Fibroblast of lung (primary cell): ENCODE measurements at regions not wholly inside any gene's neighbourhood (a gene's known extent, or its start where the extent isn't known, plus 50 kb on each side); places are given as distances from the start of the nearest gene placed in this dataset.
"Not testable (repeated sequence)": the region's sequence is repeated elsewhere in the genome, so short reads cannot be mapped to it uniquely, and the experiment has no call there.

Source experiments
- EZH2 ChIP-seq: IDR thresholded peaks from 2 replicates; pipeline ENCODE4 v1.5.1; 2012; ENCODE audit warnings: low read length, control low read depth, mild to moderate bottlenecking; ENCODE audit errors: missing control alignments
- TF ChIP-seq, protein P1 (sequence below), 2 donors: IDR thresholded peaks in 1 of 2; conservative IDR thresholded peaks in 1 of 2; 1 replicate in 1 of 2; 2 replicates in 1 of 2; pipeline ENCODE4 v1.5.1; 2011 to 2012; ENCODE audit warnings: low read length in 2 of 2, control low read depth in 1 of 2, inconsistent platforms in 1 of 2, low read depth in 1 of 2, mild to moderate bottlenecking in 1 of 2

- not testable (repeated sequence) for TF ChIP-seq EZH2
- TF ChIP-seq, protein P1, sequence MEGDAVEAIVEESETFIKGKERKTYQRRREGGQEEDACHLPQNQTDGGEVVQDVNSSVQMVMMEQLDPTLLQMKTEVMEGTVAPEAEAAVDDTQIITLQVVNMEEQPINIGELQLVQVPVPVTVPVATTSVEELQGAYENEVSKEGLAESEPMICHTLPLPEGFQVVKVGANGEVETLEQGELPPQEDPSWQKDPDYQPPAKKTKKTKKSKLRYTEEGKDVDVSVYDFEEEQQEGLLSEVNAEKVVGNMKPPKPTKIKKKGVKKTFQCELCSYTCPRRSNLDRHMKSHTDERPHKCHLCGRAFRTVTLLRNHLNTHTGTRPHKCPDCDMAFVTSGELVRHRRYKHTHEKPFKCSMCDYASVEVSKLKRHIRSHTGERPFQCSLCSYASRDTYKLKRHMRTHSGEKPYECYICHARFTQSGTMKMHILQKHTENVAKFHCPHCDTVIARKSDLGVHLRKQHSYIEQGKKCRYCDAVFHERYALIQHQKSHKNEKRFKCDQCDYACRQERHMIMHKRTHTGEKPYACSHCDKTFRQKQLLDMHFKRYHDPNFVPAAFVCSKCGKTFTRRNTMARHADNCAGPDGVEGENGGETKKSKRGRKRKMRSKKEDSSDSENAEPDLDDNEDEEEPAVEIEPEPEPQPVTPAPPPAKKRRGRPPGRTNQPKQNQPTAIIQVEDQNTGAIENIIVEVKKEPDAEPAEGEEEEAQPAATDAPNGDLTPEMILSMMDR (conservative IDR thresholded peaks at IDR 0.05 in 1 of 2, IDR thresholded peaks at IDR 0.05 in 1 of 2; ENCODE audit: low read depth in 1 of 2, low read length in 2 of 2), result not testable (repeated sequence)
Measured at GRCh38 chr19:28589991-28590411, 623.0 kb downstream of the UQCRFS1 start.
